ENCODE measurements at regions not wholly inside any gene's neighbourhood (a gene's known extent, or its start where the extent isn't known, plus 50 kb on each side); places are given as distances from the start of the nearest gene placed in this dataset.

DNA sequence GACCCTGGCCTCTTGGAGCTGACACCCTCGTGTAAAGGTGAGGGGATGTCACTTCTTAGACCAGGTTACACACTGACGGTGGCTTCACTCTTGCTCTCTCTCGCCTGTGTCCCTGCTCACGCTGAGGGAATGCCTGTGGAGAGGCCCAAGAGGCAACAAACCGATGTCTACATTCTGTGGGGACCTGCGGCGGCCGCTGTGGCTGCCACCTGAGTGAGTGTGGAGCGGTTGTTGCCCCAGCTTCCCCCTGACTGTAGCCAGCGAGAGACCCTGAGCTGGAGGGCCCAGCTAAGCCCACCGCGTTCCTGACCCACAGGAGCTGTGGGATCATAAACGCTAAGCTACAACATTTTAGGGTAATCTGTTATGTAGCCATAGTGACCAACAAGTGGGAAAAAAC lies 55.7 kb upstream of the ASAP2 start:
- H2BK120ac ChIP-seq (replicated peaks; ENCODE audit: low read depth, low read length), result no peak overlapping the region
- peak overlapping the region; percentile 65 for H4K8ac ChIP-seq (ENCODE audit: extremely low read depth, insufficient read depth, low read length)
- no peak overlapping the region for H3K56ac ChIP-seq (replicated peaks; ENCODE audit: insufficient read length, low read depth, low read length)
- no peaks in the 10 kb centered on the region for H3K9me3 ChIP-seq (ENCODE audit: insufficient read depth in 2 of 2, low read depth in 1 of 2, low read length in 1 of 2)
- no peaks in the 10 kb centered on the region for H4K20me1 ChIP-seq (replicated peaks in 1 of 2; ENCODE audit: control insufficient read depth in 1 of 2, insufficient read depth in 2 of 2, low read length in 2 of 2)
- no peak overlapping the region for H2AK5ac ChIP-seq (ENCODE audit: low read depth, low read length)
- H3K23ac ChIP-seq (ENCODE audit: insufficient read length), result no peak overlapping the region
- H3K79me1 ChIP-seq (ENCODE audit: low read depth, low read length), result no peaks in the 10 kb centered on the region
- no peak overlapping the region for H3K9ac ChIP-seq (replicated peaks in 1 of 4; ENCODE audit: extremely low read depth in 1 of 4, low read depth in 3 of 4, low read length in 3 of 4)
- no peak overlapping the region for H3K27ac ChIP-seq (ENCODE audit: low read depth, low read length)
- ChIA-PET CTCF (ENCODE audit: partially characterized antibody) (interaction anchor here (0.6 to 5.7 kb wide), 4 partner anchors 9 to 267 kb away, joined by 4 to 59 read pairs (median 6); no protein-coding TSS in a partner anchor), POLR2A (ENCODE audit: partially characterized antibody) (no interaction called here)
- FAIRE-seq (no peak), DNase-seq (ENCODE audit: low read depth in 1 of 2, low spot score in 2 of 2) (no peak)
- H3K18ac ChIP-seq (ENCODE audit: extremely low read depth, low read length), result no peak overlapping the region
- H3K4me2 ChIP-seq (ENCODE audit: insufficient read depth in 1 of 2, low read depth in 2 of 2, low read length in 2 of 2), result no peak overlapping the region
- no peaks in the 10 kb centered on the region for H3K23me2 ChIP-seq (ENCODE audit: low read depth, low read length)
- H4K91ac ChIP-seq (replicated peaks; ENCODE audit: insufficient read length, low read length), result no peak overlapping the region
- H3K14ac ChIP-seq (ENCODE audit: insufficient read length), result no peak overlapping the region
- no peak overlapping the region for H2BK15ac ChIP-seq (ENCODE audit: low read length)
- H2BK5ac ChIP-seq (ENCODE audit: low read depth, low read length), result no peak overlapping the region
- H4K5ac ChIP-seq (ENCODE audit: insufficient read length, low read depth, low read length), result no peak overlapping the region
- peaks cover 0 to 2% (median under 1%) of the 10 kb centered on the region in 4 experiments; a peak in 4 of 7 replicates for H3K4me1 ChIP-seq (replicated peaks in 1 of 4; ENCODE audit: control insufficient read depth in 3 of 4, insufficient read depth in 4 of 4, low read length in 3 of 4)
- no peak overlapping the region for H2BK12ac ChIP-seq (ENCODE audit: low read depth, low read length)
- H3K4me3 ChIP-seq (ENCODE audit: extremely low read depth in 1 of 4, insufficient read depth in 2 of 4, low read depth in 3 of 4, low read length in 4 of 4), result no peak overlapping the region
- peaks cover 0 to 3% (median 1%) of the 10 kb centered on the region in 4 experiments; a peak in 1 of 7 replicates for H3K27me3 ChIP-seq (replicated peaks in 1 of 4; ENCODE audit: control insufficient read depth in 3 of 4, extremely low read depth in 1 of 4, insufficient read depth in 3 of 4, low read length in 3 of 4)
- H2BK20ac ChIP-seq (ENCODE audit: low read length), result no peak overlapping the region
- no peak overlapping the region for H2AFZ ChIP-seq (ENCODE audit: low read length)
- H3K79me2 ChIP-seq (ENCODE audit: control insufficient read depth in 1 of 2, insufficient read depth in 2 of 2, low read length in 2 of 2), result no peaks in the 10 kb centered on the region
- WGBS, 2 experiments (ENCODE audit: extremely low coverage in 1 of 2, insufficient coverage in 1 of 2, insufficient read length in 1 of 2, insufficient replicate concordance in 2 of 2, low coverage in 1 of 2, low lambda C conversion rate in 2 of 2, missing lambda C conversion rate in 1 of 2), result 89% methylated on average over 13 of the region's 13 CpGs; no CpG with 5 or more reads in 1 of the 2 experiments
- H3K36me3 ChIP-seq (ENCODE audit: control insufficient read depth in 2 of 4, insufficient read depth in 4 of 4, low read length in 3 of 4), result no peaks in the 10 kb centered on the region
- H3K4ac ChIP-seq (replicated peaks; ENCODE audit: insufficient read length, low read depth, low read length), result no peak overlapping the region
- TF ChIP-seq POLR2A (IDR thresholded peaks at IDR 0.05; ENCODE audit: control extremely low read depth in 1 of 2, low read depth in 2 of 2, low read length in 2 of 2), result no peak
- no peak for TF ChIP-seq NANOG (IDR thresholded peaks at IDR 0.05; ENCODE audit: insufficient read depth, low read depth, low read length, poor library complexity, severe bottlenecking)
- TF ChIP-seq SIX5 (IDR thresholded peaks at IDR 0.05; ENCODE audit: low read depth, low read length), result no peak
- no peak for TF ChIP-seq JUND (IDR thresholded peaks at IDR 0.05; ENCODE audit: low read length)
- TF ChIP-seq CBX8 (IDR thresholded peaks at IDR 0.05; ENCODE audit: borderline replicate concordance, low read depth, low read length), result no peak
- TF ChIP-seq MAFK (IDR thresholded peaks at IDR 0.05; ENCODE audit: low read depth, low read length), result no peak
- TF ChIP-seq KDM1A (IDR thresholded peaks at IDR 0.05; ENCODE audit: borderline replicate concordance, low read length), result no peak
- TF ChIP-seq RBBP5 (IDR thresholded peaks at IDR 0.05; ENCODE audit: borderline replicate concordance, low read depth, low read length), result no peak
- TF ChIP-seq, protein P1, sequence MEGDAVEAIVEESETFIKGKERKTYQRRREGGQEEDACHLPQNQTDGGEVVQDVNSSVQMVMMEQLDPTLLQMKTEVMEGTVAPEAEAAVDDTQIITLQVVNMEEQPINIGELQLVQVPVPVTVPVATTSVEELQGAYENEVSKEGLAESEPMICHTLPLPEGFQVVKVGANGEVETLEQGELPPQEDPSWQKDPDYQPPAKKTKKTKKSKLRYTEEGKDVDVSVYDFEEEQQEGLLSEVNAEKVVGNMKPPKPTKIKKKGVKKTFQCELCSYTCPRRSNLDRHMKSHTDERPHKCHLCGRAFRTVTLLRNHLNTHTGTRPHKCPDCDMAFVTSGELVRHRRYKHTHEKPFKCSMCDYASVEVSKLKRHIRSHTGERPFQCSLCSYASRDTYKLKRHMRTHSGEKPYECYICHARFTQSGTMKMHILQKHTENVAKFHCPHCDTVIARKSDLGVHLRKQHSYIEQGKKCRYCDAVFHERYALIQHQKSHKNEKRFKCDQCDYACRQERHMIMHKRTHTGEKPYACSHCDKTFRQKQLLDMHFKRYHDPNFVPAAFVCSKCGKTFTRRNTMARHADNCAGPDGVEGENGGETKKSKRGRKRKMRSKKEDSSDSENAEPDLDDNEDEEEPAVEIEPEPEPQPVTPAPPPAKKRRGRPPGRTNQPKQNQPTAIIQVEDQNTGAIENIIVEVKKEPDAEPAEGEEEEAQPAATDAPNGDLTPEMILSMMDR (IDR thresholded peaks at IDR 0.05; ENCODE audit: control extremely low read depth in 1 of 3, insufficient read depth in 1 of 3, low read depth in 1 of 3, low read length in 3 of 3), result no peak
- no peak for TF ChIP-seq SP1 (IDR thresholded peaks at IDR 0.05; ENCODE audit: low read depth, low read length)
- no peak for TF ChIP-seq ASH2L (IDR thresholded peaks at IDR 0.05; ENCODE audit: low read length)
- no peak for TF ChIP-seq TAF7 (optimal IDR thresholded peaks at IDR 0.05; ENCODE audit: borderline replicate concordance, low read depth, low read length)
- TF ChIP-seq PHF8 (conservative IDR thresholded peaks at IDR 0.05; ENCODE audit: low read depth, low read length), result no peak

Data from H1 (cell line).